ENCODE measurements at regions not wholly inside any gene's neighbourhood (a gene's known extent, or its start where the extent isn't known, plus 50 kb on each side); places are given as distances from the start of the nearest gene placed in this dataset.

- intact Hi-C loops (cut with micrococcal nuclease; ENCODE audit: unreplicated experiment) = no loop called here
- TF ChIP-seq EZH2 (IDR thresholded peaks at IDR 0.05; ENCODE audit: low read depth) = no peak
- TF ChIP-seq, protein P1, sequence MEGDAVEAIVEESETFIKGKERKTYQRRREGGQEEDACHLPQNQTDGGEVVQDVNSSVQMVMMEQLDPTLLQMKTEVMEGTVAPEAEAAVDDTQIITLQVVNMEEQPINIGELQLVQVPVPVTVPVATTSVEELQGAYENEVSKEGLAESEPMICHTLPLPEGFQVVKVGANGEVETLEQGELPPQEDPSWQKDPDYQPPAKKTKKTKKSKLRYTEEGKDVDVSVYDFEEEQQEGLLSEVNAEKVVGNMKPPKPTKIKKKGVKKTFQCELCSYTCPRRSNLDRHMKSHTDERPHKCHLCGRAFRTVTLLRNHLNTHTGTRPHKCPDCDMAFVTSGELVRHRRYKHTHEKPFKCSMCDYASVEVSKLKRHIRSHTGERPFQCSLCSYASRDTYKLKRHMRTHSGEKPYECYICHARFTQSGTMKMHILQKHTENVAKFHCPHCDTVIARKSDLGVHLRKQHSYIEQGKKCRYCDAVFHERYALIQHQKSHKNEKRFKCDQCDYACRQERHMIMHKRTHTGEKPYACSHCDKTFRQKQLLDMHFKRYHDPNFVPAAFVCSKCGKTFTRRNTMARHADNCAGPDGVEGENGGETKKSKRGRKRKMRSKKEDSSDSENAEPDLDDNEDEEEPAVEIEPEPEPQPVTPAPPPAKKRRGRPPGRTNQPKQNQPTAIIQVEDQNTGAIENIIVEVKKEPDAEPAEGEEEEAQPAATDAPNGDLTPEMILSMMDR (conservative IDR thresholded peaks at IDR 0.05) = no peak
- H3K79me2 ChIP-seq (ENCODE audit: low read depth) = no peaks in the 10 kb centered on the region
- no peak overlapping the region for H3K4me2 ChIP-seq
- H3K4me3 ChIP-seq = no peak overlapping the region
- CTCF ChIA-PET = no interaction called here
- no peak for DNase-seq
- H3K4me1 ChIP-seq (replicated peaks; ENCODE audit: insufficient read depth) = no peaks in the 10 kb centered on the region
- no peaks in the 10 kb centered on the region for H4K20me1 ChIP-seq (ENCODE audit: insufficient read depth)
- H3K36me3 ChIP-seq (ENCODE audit: low read depth) = no peaks in the 10 kb centered on the region
- no peak overlapping the region for H3K27ac ChIP-seq
- POLR2A ChIA-PET (ENCODE audit: unreplicated experiment) = interaction anchor here (0.6 kb wide), 1 partner anchor 220 kb away, joined by 3 read pairs; no protein-coding TSS in a partner anchor
- BruUV-seq (replicated peaks) = no TSS peak
- no peaks in the 10 kb centered on the region for H3K9me3 ChIP-seq (ENCODE audit: insufficient read depth, low read depth)
- no peak overlapping the region for H2AFZ ChIP-seq
- no peaks in the 10 kb centered on the region for H3K9me2 ChIP-seq (ENCODE audit: insufficient read depth)
- no peaks in the 10 kb centered on the region for H3F3A ChIP-seq (ENCODE audit: insufficient read depth, low read depth)
- H3K27me3 ChIP-seq (ENCODE audit: insufficient read depth, low read depth) = no peaks in the 10 kb centered on the region
Measured at GRCh38 chr19:27884376-27884775, 1328.6 kb downstream of the UQCRFS1 start.

DNA sequence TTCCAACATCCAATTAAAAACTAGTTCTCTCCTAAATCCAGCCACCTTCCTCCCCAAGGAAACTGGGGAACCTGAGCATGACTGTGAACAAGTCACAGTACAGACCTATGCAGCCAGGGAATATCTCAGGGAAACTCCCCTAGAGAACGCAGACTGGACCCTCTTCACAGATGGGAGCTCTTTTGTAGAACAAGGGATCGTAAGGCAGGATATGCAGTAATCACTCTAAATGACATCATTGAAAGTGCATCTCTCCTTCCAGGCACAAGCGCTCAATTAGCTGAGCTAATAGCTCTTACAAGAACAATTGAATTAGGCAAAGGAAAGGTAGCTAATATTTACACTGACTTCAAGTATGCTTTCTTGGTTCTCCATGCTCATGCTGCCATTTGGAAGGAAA, 1331.7 kb downstream of the UQCRFS1 start:
- intact Hi-C loops (cut with micrococcal nuclease; ENCODE audit: unreplicated experiment) = no loop called here
- H3K79me2 ChIP-seq (ENCODE audit: low read depth) = no peaks in the 10 kb centered on the region
- no peaks in the 10 kb centered on the region for H3K27me3 ChIP-seq (ENCODE audit: insufficient read depth, low read depth)
- H4K20me1 ChIP-seq (ENCODE audit: insufficient read depth) = no peaks in the 10 kb centered on the region
- H3K27ac ChIP-seq = no peak overlapping the region
- DNase-seq = no peak
- no TSS peak for BruUV-seq (replicated peaks)
- no peaks in the 10 kb centered on the region for H3K9me2 ChIP-seq (ENCODE audit: insufficient read depth)
- TF ChIP-seq, protein P1 (conservative IDR thresholded peaks at IDR 0.05) = no peak
- TF ChIP-seq EZH2 (IDR thresholded peaks at IDR 0.05; ENCODE audit: low read depth) = no peak
- no peak overlapping the region for H3K4me3 ChIP-seq
- no peaks in the 10 kb centered on the region for H3K9me3 ChIP-seq (ENCODE audit: insufficient read depth, low read depth)
- H3K4me1 ChIP-seq (replicated peaks; ENCODE audit: insufficient read depth) = no peaks in the 10 kb centered on the region
- H3K36me3 ChIP-seq (ENCODE audit: low read depth) = no peaks in the 10 kb centered on the region
- no peaks in the 10 kb centered on the region for H3F3A ChIP-seq (ENCODE audit: insufficient read depth, low read depth)
- CTCF ChIA-PET = interaction anchor here (0.5 kb wide), 1 partner anchor 821 kb away, joined by 4 read pairs; no protein-coding TSS in a partner anchor
- H3K4me2 ChIP-seq = no peak overlapping the region
- H2AFZ ChIP-seq = no peak overlapping the region
- POLR2A ChIA-PET (ENCODE audit: unreplicated experiment) = no interaction called here

GRCh38 chr19:27876976-27877512, 1335.9 kb downstream of the UQCRFS1 start:
- Histone ChIP-seq H2AFZ (no peak overlapping the region), H3K4me2 (no peak overlapping the region), H3K4me1 (replicated peaks; ENCODE audit: insufficient read depth) (no peaks in the 10 kb centered on the region), H3K4me3 (no peak overlapping the region), H3K27ac (no peak overlapping the region), H3K9me2 (ENCODE audit: insufficient read depth) (no peaks in the 10 kb centered on the region), H3K9me3 (ENCODE audit: insufficient read depth, low read depth) (no peaks in the 10 kb centered on the region), H3K79me2 (ENCODE audit: low read depth) (no peaks in the 10 kb centered on the region), H4K20me1 (ENCODE audit: insufficient read depth) (no peaks in the 10 kb centered on the region), H3K27me3 (ENCODE audit: insufficient read depth, low read depth) (no peaks in the 10 kb centered on the region), H3K36me3 (ENCODE audit: low read depth) (no peaks in the 10 kb centered on the region), H3F3A (ENCODE audit: insufficient read depth, low read depth) (no peaks in the 10 kb centered on the region)
- POLR2A ChIA-PET (ENCODE audit: unreplicated experiment) = no interaction called here
- DNase-seq = no peak
- BruUV-seq (replicated peaks) = no TSS peak
- TF ChIP-seq EZH2 (IDR thresholded peaks at IDR 0.05; ENCODE audit: low read depth) = no peak
- TF ChIP-seq, protein P1 (conservative IDR thresholded peaks at IDR 0.05) = no peak
- intact Hi-C loops (cut with micrococcal nuclease; ENCODE audit: unreplicated experiment) = no loop called here
- CTCF ChIA-PET = no interaction called here

All from PC-9 (cell line).